Neural cell (in vitro differentiated cells): ENCODE measurements at regions not wholly inside any gene's neighbourhood (a gene's known extent, or its start where the extent isn't known, plus 50 kb on each side); places are given as distances from the start of the nearest gene placed in this dataset.

Experiments
- H2AFZ ChIP-seq: fragments of 200-600, 300-800 bp; sonication (generic), shearing (Covaris generic); 2 replicates; pipeline ENCODE4 v1.6.0; 2014; ENCODE audit warnings: low read depth, mild to moderate bottlenecking, antibody characterized with exemption, low read length, moderate library complexity
- H3F3A ChIP-seq: fragments of 200-600 bp; shearing (Covaris generic); 2 replicates; pipeline ENCODE4 v1.6.1; 2016; ENCODE audit warnings: mild to moderate bottlenecking, moderate library complexity, mixed read lengths, antibody characterized with exemption, low read length; ENCODE audit not compliant: insufficient read depth, poor library complexity, severe bottlenecking
- H3K27ac ChIP-seq: fragments of 200-600, 300-800 bp; sonication (generic), shearing (Covaris generic); 2 replicates; pipeline ENCODE4 v1.5.1; 2014; ENCODE audit warnings: mild to moderate bottlenecking, low read length, moderate library complexity
- H3K27me3 ChIP-seq: fragments of 300-800, 200-600 bp; sonication (generic), shearing (Covaris generic); 2 replicates; pipeline ENCODE4 v1.6.0; 2014; ENCODE audit warnings: mild to moderate bottlenecking, low read depth, low read length, moderate library complexity; ENCODE audit not compliant: insufficient read depth
- H3K36me3 ChIP-seq: fragments of 300-800, 200-600 bp; sonication (generic), shearing (Covaris generic); 2 replicates; pipeline ENCODE4 v1.5.1; 2014; ENCODE audit warnings: mild to moderate bottlenecking, antibody characterized with exemption, low read length, moderate library complexity; ENCODE audit not compliant: insufficient read depth
- H3K4me2 ChIP-seq: fragments of 300-800, 200-600 bp; sonication (generic), shearing (Covaris generic); 2 replicates; pipeline ENCODE4 v1.6.0; 2014; ENCODE audit warnings: mild to moderate bottlenecking, low read length
- H3K4me3 ChIP-seq: fragments of 300-800, 200-600 bp; sonication (generic), shearing (Covaris generic); 2 replicates; pipeline ENCODE4 v1.5.1; 2014; ENCODE audit warnings: mild to moderate bottlenecking, low read length, moderate library complexity
- H3K79me2 ChIP-seq: fragments of 200-600 bp; shearing (Covaris generic); replicated peaks from 2 replicates; pipeline ENCODE4 v1.6.0; 2014; ENCODE audit warnings: mild to moderate bottlenecking, low read length, moderate library complexity; ENCODE audit not compliant: insufficient read depth
- H3K9ac ChIP-seq: fragments of 300-800, 200-600 bp; sonication (generic), shearing (Covaris generic); 2 replicates; pipeline ENCODE4 v1.6.1; 2016; ENCODE audit warnings: mild to moderate bottlenecking, low read length, mixed read lengths
- H3K9me2 ChIP-seq: fragments of 200-600 bp; shearing (Covaris generic); 2 replicates; pipeline ENCODE4 v1.6.1; 2016; ENCODE audit warnings: mild to moderate bottlenecking, low read length, mixed read lengths; ENCODE audit not compliant: insufficient read depth
- H3K9me3 ChIP-seq: fragments of 200-600, 300-800 bp; sonication (generic), shearing (Covaris generic); 2 replicates; pipeline ENCODE4 v1.6.1; 2016; ENCODE audit warnings: mild to moderate bottlenecking, mixed run types, low read length, moderate library complexity, mixed read lengths
- H4K20me1 ChIP-seq: fragments of 200-600 bp; shearing (Covaris generic); 2 replicates; pipeline ENCODE4 v1.6.1; 2016; ENCODE audit warnings: mild to moderate bottlenecking, mixed run types; ENCODE audit not compliant: insufficient read depth
- EP300 ChIP-seq: fragments of 450-650 bp; conservative IDR thresholded peaks from 2 replicates; pipeline ENCODE4 v1.6.1; 2014; ENCODE audit warnings: antibody characterized with exemption, mild to moderate bottlenecking, moderate library complexity; ENCODE audit not compliant: poor library complexity, severe bottlenecking
- EZH2 ChIP-seq: fragments of 200-600, 300-800 bp; shearing (Covaris generic), sonication (generic); IDR thresholded peaks from 2 replicates; pipeline ENCODE4 v1.6.1; 2014; ENCODE audit warnings: antibody characterized with exemption, low read length, borderline replicate concordance, mild to moderate bottlenecking; ENCODE audit not compliant: insufficient read depth, poor library complexity, severe bottlenecking
- MXI1 ChIP-seq: fragments of 450-650 bp; conservative IDR thresholded peaks from 2 replicates; pipeline ENCODE4 v1.6.1; 2014; ENCODE audit warnings: antibody characterized with exemption, mild to moderate bottlenecking; ENCODE audit not compliant: poor library complexity, severe bottlenecking
- POLR2AphosphoS5 ChIP-seq: IDR thresholded peaks from 2 replicates; pipeline ENCODE4 v1.6.1; 2012
- RAD21 ChIP-seq: fragments of 450-650 bp; conservative IDR thresholded peaks from 2 replicates; pipeline ENCODE4 v1.6.1; 2014; ENCODE audit warnings: antibody characterized with exemption, mild to moderate bottlenecking, moderate library complexity
- SMC3 ChIP-seq: fragments of 450-650 bp; conservative IDR thresholded peaks from 2 replicates; pipeline ENCODE4 v1.6.1; 2014; ENCODE audit warnings: antibody characterized with exemption, mild to moderate bottlenecking, moderate library complexity; ENCODE audit not compliant: poor library complexity
- TAF1 ChIP-seq: IDR thresholded peaks from 2 replicates; pipeline ENCODE4 v1.6.1; 2012; ENCODE audit warnings: low read depth
- TF ChIP-seq, protein P1 (sequence below): IDR thresholded peaks from 2 replicates; pipeline ENCODE4 v1.6.1; 2012; ENCODE audit warnings: borderline replicate concordance
- TF ChIP-seq, protein P2 (sequence below): fragments of 450-650 bp; IDR thresholded peaks from 2 replicates; pipeline ENCODE4 v1.5.1; 2014; ENCODE audit warnings: antibody characterized with exemption, mild to moderate bottlenecking, moderate library complexity; ENCODE audit not compliant: poor library complexity, severe bottlenecking

DNA sequence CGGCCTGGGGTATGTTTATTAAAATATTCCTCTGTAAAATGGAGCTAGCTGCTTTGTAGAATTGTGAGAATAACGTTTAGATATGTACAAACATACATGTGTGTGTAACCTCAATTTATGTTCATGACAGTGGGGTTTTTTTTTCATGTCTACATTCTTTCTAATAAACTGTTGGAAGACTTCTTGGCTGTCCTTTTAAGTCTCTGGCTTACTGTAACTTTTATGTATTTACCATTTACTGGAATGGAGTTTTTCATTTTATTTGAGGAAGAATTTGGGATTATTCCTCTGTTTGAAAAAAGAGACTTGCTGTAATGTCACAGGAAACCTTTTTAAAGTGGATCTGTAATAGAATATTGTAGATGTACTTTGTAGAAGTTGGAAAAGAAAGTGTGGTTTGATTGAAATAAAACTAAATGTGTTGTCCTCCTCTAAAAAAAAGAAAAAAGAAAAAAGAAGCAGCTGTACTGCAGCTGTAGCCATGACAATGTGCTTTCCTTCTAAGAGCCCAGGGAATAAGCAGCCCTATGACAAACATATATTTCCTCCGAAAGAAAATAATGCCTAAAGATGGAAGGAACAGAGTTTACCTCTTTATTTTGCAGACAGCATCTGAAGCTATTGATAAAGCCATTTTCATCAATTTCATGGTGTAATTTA is 71.2 kb upstream of the FREM1 start:
- no peak overlapping the region for H3K9ac ChIP-seq
- no peak overlapping the region for H2AFZ ChIP-seq
- H3F3A ChIP-seq = no peaks in the 10 kb centered on the region
- no peaks in the 10 kb centered on the region for H3K79me2 ChIP-seq
- no peak overlapping the region for H3K27ac ChIP-seq
- no peaks in the 10 kb centered on the region for H3K27me3 ChIP-seq
- no peaks in the 10 kb centered on the region for H3K9me2 ChIP-seq
- H3K4me3 ChIP-seq = no peak overlapping the region
- no peaks in the 10 kb centered on the region for H4K20me1 ChIP-seq
- no peaks in the 10 kb centered on the region for H3K9me3 ChIP-seq
- TF ChIP-seq EZH2 (no peak), MXI1 (no peak), RAD21 (no peak), SMC3 (no peak), TAF1 (no peak), POLR2AphosphoS5 (no peak), EP300 (no peak)
- TF ChIP-seq, protein P1, sequence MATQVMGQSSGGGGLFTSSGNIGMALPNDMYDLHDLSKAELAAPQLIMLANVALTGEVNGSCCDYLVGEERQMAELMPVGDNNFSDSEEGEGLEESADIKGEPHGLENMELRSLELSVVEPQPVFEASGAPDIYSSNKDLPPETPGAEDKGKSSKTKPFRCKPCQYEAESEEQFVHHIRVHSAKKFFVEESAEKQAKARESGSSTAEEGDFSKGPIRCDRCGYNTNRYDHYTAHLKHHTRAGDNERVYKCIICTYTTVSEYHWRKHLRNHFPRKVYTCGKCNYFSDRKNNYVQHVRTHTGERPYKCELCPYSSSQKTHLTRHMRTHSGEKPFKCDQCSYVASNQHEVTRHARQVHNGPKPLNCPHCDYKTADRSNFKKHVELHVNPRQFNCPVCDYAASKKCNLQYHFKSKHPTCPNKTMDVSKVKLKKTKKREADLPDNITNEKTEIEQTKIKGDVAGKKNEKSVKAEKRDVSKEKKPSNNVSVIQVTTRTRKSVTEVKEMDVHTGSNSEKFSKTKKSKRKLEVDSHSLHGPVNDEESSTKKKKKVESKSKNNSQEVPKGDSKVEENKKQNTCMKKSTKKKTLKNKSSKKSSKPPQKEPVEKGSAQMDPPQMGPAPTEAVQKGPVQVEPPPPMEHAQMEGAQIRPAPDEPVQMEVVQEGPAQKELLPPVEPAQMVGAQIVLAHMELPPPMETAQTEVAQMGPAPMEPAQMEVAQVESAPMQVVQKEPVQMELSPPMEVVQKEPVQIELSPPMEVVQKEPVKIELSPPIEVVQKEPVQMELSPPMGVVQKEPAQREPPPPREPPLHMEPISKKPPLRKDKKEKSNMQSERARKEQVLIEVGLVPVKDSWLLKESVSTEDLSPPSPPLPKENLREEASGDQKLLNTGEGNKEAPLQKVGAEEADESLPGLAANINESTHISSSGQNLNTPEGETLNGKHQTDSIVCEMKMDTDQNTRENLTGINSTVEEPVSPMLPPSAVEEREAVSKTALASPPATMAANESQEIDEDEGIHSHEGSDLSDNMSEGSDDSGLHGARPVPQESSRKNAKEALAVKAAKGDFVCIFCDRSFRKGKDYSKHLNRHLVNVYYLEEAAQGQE = no peak
- TF ChIP-seq, protein P2, sequence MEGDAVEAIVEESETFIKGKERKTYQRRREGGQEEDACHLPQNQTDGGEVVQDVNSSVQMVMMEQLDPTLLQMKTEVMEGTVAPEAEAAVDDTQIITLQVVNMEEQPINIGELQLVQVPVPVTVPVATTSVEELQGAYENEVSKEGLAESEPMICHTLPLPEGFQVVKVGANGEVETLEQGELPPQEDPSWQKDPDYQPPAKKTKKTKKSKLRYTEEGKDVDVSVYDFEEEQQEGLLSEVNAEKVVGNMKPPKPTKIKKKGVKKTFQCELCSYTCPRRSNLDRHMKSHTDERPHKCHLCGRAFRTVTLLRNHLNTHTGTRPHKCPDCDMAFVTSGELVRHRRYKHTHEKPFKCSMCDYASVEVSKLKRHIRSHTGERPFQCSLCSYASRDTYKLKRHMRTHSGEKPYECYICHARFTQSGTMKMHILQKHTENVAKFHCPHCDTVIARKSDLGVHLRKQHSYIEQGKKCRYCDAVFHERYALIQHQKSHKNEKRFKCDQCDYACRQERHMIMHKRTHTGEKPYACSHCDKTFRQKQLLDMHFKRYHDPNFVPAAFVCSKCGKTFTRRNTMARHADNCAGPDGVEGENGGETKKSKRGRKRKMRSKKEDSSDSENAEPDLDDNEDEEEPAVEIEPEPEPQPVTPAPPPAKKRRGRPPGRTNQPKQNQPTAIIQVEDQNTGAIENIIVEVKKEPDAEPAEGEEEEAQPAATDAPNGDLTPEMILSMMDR = no peak
- H3K4me2 ChIP-seq = no peak overlapping the region
- no peaks in the 10 kb centered on the region for H3K36me3 ChIP-seq

DNA sequence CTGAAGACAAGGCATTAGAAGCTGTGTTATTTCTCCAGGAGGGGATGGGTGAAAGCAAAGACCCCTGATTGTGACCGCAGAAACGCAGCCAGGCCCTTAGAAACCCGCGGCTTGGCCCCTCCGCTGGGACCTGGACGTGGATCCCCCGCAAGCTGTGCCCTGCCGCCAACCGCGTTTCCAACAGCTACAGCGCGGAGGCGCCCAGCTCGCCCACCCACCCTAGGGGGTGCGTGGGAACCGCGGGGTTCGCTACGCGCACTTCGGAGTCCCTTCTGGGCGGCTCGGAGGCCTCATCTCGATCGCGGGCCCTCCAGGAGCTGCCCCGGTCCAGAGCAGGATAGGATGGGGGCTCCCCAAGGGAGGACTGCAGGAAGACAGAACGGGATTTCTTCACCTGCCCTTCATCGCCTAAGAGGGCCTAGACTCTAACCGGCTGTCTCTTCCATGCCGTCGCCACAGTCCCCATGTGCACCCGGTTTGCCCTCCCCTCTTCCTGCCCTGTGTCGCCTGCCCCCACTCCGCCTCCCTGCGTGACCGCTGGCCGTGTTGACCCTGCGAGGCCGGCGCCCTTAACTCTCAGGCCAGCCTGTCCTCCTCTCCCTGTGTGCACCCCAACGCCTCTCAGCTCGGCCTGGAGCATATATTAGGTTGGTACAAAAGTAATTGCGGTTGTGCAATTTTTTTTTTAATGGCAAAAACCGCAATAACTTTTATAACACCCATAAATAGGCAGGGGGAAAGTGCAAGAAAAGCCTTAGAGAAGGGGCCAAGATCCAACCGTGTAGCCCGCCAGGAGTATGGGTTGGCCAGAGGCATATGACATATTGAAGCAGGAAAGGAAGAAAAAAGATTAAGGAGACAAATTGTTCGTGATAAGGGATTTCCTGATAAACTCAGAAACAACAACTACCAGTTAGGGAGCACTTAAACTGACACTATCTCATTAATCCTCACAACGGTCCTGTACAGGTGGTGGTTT is 68.1 kb upstream of the FREM1 start:
- H3K9me3 ChIP-seq = no peaks in the 10 kb centered on the region
- H3K79me2 ChIP-seq = no peaks in the 10 kb centered on the region
- H3K9me2 ChIP-seq = no peaks in the 10 kb centered on the region
- H3F3A ChIP-seq = no peaks in the 10 kb centered on the region
- no peak for TF ChIP-seq MXI1
- no peak for TF ChIP-seq TAF1
- TF ChIP-seq SMC3 = no peak
- TF ChIP-seq, protein P2 = no peak
- TF ChIP-seq EZH2 = no peak
- TF ChIP-seq RAD21 = no peak
- TF ChIP-seq, protein P1 = no peak
- TF ChIP-seq EP300 = no peak
- H2AFZ ChIP-seq = no peak overlapping the region
- H3K4me2 ChIP-seq = no peak overlapping the region
- no peaks in the 10 kb centered on the region for H3K27me3 ChIP-seq
- no peaks in the 10 kb centered on the region for H3K36me3 ChIP-seq
- no peak overlapping the region for H3K4me3 ChIP-seq
- no peaks in the 10 kb centered on the region for H4K20me1 ChIP-seq
- H3K27ac ChIP-seq = no peak overlapping the region
- H3K9ac ChIP-seq = no peak overlapping the region
